ENCODE measurements at regions not wholly inside any gene's neighbourhood (a gene's known extent, or its start where the extent isn't known, plus 50 kb on each side); places are given as distances from the start of the nearest gene placed in this dataset.

DNA sequence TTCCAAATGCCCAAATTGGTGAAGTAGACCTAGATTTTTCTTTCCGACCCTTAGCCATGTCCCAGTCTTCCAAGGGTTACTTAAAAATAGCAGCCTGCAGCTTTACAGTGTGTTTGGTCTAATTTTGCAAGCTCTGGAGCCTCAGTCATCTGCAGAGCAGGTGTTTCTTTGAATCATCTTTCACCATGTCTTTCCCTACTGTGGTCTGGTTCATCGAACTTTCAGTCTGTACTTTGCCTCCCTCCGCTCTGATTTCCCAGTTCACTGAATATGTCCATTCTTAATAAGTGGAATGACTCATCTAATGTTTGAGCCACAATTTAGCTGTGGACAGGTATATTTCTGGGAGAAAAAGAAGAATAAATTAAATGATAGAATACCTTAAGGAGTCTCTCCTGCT, 1060.7 kb downstream of the EFNA5 start:
- DNase-seq: no peak

DNA sequence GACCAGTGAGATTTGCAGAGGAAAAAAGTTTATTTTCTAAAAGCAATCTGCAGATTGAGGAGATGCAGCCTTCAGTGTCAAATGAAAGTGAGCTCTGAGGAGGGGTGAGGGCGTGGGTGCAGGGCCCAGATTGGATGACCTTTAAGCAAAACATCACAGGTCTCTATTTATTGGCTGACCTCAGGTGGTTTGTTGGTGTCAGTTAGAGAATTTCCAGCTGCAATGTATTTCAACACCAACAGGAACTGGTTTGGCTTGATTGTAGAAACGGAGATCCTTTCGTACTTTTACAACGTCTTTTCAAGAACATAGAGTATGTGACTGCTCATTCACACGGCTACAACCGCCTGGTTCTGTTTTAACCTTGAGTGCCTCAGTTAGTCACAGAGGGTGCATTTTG, 1069.1 kb downstream of the EFNA5 start:
- no peak for DNase-seq

DNA sequence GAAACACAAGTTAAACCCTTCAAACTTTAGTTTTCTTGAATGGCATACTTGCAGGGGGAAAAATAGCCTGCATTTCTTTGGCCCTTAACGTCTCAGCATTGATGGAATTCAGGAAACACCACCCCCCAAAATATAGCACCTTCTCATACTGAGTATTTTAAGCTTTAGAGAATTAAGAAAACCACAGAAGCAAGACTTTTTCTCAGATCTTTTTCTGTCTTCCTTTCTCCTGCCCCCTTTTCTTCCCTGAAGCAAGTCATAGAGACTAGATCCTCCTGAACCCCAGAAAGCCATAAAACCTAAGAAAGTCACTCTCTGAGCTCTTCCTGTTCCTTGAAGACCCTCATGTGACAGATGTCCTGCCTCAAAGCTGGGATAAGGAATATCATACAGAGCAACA, 1069.9 kb downstream of the EFNA5 start:
- DNase-seq: no peak

GRCh38 chr5:106595864-106596263, 1074.9 kb downstream of the EFNA5 start:
- no peak for DNase-seq

- DNase-seq: no peak
These were observed 1086.5 kb downstream of the EFNA5 start for GRCh38 chr5:106584268-106584667.

DNA sequence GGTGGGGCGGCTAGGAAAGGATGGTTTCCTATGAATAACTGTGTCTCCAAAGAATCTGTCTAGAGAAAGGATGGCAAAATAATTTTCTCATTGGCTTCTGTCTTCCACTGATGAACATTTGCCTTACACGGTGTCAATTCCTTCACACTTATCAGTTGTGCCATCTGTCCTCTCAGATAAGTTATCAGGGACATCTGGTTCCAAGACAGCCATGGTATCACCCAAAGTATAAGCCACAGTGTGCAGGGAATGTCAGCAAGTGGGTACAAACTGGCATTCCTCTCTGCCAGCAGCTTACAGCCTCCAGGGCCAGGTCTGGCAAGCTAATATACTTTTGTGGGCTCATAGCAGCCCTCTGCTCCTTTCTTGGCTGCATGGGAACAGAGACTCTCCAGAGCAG, 1092.0 kb downstream of the EFNA5 start:
- no peak for DNase-seq

DNA sequence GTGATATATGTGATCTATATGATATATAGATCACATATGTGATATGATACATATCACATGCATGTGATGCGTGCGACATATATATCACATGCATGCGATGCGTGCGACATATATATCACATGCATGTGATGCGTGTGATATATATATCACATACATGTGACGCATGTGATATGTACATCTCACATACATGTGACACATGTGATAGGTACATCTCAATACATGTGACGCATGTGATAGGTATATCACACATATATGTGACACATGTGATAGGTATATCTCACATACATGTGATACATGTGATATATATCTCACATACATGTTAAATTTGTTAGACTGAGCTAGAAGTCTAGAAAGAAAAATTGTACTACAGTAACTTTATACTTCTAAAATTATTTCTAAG, 1095.9 kb downstream of the EFNA5 start:
- no peak for DNase-seq

DNA sequence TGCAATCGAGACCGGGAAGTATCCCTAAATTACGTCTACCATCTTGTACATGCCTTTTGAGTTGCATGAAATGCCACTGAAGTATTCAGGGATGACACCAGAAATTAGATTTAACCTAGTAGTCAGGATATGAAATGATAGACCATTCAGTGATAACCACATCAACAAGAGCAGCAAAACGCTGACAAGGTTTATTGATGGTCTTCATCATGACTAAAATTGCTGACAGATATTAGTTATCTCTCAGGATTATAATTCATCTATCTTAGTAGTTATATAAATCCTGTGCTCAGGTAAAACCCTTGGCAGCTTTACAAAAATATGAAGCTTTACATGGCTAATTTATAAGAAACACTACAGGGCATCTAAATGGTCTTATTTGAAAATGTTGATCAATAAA, 1104.7 kb downstream of the EFNA5 start:
- DNase-seq: no peak

DNA sequence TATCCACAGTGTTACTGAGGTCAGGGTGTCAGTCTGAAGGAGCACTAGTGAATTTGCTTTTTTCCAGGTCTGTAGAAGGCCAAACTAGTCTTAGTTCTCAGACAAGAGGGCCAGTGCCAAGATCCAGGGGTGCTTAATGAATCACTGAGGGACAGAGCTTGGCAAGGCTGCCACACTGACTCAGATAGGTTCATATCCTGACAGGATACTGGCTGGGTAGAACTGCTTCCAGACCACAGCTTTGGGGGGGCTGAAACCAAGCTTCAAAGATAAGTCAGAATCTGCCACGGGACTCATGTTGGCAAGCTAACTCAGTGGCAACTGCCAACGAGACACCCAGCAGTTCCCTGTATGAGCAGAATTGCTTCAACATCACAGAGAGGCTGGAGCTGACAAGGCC, 1125.4 kb downstream of the EFNA5 start:
- DNase-seq: no peak

GRCh38 chr5:106543330-106543729, 1127.4 kb downstream of the EFNA5 start:
- DNase-seq: no peak

DNA sequence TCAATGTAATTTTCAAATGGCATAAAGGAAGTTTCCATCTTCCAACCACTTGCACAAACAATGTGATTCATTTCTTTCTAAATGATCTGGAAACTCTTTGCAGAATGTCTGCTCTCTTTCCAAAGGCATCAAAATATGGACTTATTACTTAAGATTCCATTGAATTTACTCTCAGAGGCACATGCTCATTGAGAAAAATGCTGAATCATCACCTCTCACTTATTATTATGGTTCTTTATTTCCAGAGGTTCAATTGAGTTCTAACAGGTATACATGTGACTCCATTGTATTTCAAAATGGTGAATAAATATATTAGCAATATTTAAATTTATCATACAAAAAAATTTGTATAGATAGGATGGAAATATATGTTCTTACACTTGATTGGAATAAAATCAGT, 1140.6 kb downstream of the EFNA5 start:
- no peak for DNase-seq

DNA sequence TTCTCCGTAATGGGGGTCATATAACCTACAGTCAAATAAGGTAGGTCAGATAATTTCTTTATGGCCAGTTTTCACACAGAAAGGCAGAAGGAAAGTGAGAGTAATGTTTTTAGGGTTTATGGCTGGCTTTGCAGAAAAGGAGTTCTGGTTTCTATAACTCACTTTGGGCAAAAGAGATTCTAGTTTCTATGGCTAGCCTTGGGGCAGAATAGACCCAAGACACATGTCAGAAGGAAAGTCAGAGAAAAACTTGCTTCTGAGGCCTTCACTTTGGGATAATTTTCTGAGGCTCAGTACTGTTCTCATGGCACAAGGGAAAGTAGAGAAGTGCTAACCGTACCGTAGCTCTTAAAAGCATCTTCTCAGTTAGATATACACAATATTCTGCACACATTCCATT, 1145.3 kb downstream of the EFNA5 start:
- no peak for DNase-seq

DNA sequence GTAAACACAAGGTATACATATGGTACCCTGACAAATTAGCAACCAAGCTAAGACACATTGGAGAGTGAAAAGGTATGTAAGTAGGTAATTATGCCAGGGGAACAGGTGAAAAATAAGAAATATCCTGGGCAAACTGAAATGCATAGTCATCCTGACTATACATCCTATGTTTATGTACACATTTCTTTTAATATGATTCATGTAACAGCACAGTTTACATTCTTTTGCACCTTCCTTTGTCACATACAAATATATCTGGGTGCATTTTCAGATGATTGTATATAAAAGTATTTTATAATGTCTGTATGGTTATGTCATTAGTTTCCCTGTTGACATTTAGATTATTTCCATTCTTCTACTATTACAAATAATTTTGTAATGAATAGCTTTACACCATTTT, 1146.9 kb downstream of the EFNA5 start:
- no peak for DNase-seq

DNA sequence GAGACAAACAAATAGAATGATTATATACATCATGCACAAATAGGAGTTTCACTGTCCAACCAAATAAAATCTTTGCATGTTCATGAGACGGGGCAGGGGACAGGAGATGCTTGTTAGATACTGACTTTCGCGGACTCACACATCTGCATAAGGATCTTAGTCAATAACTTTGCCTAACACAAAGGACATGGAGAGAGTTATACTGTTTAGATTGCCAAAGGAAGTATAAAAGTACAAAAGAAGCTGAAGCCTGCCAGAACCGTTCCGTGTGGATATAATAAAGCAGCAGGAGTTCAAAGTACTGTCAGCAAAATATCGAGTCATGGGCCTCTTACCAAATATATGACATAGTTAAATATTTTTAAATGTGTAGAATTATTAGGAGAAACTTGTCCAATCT, 1148.4 kb downstream of the EFNA5 start:
- DNase-seq: no peak

- peak in 19 of 56 donors; percentile 1 to 38 (median 5) for DNase-seq
These were observed 1149.0 kb downstream of the EFNA5 start for GRCh38 chr5:106521701-106522100.

- no peak for DNase-seq
These were observed 1160.4 kb downstream of the EFNA5 start for GRCh38 chr5:106510321-106510720.

DNA sequence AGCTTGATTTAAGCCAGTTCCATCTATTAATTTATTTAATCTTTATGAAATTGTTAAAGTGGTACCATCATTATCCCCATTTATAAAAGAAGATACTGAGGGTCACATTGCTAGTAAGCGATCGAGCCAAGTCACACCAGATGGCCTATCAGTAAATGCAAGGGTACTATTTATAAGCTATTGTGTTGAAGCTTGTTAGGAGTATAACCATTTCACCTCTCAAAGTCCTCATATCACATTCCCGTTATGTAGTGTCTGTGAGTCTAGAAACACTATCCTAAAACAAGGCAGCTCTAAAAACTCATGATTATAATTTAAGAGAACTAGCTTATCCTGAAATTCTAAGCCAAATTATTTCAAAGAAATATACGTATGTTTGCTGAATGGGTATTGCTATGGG, 1161.8 kb downstream of the EFNA5 start:
- no peak for DNase-seq

DNA sequence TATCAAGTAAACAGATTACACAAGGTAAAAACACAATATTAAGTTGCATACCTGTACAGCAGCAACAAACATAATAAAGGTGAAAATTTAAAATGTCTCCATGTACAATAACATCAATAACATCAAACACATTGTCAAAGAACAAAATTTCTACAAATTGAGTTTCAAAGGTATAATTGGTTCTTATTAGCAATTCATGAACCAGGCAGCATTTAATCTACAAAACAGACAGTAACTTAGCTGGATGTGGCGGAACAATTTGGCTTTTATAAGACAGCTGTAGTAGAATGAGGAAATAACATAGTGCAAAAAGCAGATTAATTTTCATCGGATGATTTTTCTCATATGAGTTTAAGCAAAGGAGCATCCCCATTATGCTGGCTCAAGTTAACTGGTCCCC, 1176.8 kb downstream of the EFNA5 start:
- DNase-seq: no peak

DNA sequence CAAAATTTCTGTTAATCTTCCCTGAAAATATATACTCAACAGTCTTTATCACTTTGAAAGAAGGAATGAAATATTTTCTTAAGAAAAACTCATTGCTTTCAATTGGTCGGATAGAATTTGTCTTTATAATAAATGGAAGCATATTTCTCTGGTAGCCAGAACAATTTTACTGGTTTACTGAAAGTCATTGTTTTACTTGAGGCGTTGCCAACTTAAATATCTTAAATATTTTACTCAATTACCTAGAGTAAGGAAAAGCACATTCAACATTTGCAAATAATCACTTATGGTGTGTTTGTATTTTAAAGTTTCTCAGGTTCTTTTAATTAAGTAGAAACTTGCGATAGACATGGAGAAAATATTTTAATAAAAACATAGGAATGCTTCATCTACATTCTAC, 1181.7 kb downstream of the EFNA5 start:
- no peak for DNase-seq

- no peak for DNase-seq
These were observed 1182.3 kb downstream of the EFNA5 start for GRCh38 chr5:106488407-106488806.

- no peak for DNase-seq
These were observed 1189.4 kb downstream of the EFNA5 start for GRCh38 chr5:106481374-106481773.

DNA sequence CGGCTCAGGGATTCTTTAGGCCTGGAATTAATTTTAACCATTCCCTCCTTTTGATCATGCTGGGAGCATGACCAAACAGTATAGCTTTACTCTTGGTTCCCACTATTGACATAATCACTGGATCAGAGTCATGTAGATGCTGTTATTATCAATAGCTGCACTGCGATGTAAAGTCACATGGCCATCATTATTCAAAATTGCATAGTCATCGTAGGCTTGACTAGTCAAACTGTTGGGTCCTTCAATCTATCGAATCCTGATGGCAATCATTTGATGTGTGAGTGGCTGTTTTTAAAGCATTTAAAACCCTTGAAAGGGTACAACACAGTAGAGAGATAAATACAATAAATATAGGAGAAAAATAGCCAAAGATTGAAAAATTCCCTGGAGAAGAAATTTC, 1194.1 kb downstream of the EFNA5 start:
- DNase-seq: no peak

DNA sequence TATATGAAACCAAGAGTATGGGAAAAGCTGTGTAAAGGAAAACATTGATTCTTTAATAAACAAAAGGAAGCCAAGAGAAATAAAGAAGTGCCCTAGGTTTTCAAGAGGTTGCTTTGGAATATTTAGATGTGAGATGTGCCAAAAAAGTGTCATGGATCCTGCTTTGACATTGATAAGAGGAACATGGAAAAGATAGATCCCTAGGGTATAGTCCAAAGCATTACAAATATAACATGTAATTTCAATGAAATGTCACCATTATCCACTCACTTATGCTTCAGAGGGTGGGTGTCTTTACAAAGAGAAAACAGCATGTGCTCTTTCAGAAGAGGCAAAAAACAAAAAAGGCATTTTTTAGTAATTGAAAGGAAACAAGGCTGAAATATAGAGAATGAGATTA, 1196.7 kb downstream of the EFNA5 start:
- no peak for DNase-seq

DNA sequence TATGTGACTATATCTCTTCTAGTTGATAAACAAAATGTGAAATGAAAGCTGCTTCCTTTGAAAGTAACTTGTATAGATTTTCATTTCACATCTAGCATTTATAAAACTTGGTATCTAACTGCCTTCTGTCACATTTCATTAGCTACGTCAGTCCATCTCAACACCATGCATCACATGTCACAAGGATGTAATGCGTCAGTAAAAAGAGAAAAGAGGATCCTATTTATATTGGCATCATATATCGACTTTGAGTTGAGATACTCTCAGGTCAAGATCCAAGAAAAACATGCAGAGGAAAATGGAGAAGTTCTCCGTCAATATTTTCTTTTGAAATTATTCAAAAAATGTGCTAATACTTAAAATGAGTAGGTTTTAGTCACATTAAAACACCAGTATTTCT, 1211.2 kb downstream of the EFNA5 start:
- no peak for DNase-seq

All from nucleus accumbens (tissue), 56 donors.